ACC112 (cell line): ENCODE measurements at regions not wholly inside any gene's neighbourhood (a gene's known extent, or its start where the extent isn't known, plus 50 kb on each side); places are given as distances from the start of the nearest gene placed in this dataset.

Source experiments
- H2AFZ ChIP-seq: fragments of 200-600 bp; sonication (generic); one replicate; pipeline ENCODE4 v1.6.0; 2017; ENCODE audit warnings: antibody characterized with exemption, low read length; ENCODE audit not compliant: unreplicated experiment
- H3K27ac ChIP-seq: fragments of 200-600 bp; sonication (generic); 2 replicates; pipeline ENCODE4 v1.5.1; 2014; ENCODE audit warnings: low read depth, mild to moderate bottlenecking, antibody characterized with exemption, low read length, moderate library complexity
- H3K27me3 ChIP-seq: fragments of 200-600 bp; sonication (generic); 2 replicates; pipeline ENCODE4 v1.6.1; 2014; ENCODE audit warnings: mild to moderate bottlenecking, antibody characterized with exemption, low read length, moderate library complexity, mixed read lengths; ENCODE audit not compliant: insufficient read depth
- H3K36me3 ChIP-seq: fragments of 200-600 bp; sonication (generic); 2 replicates; pipeline ENCODE4 v1.6.1; 2016; ENCODE audit warnings: mild to moderate bottlenecking, antibody characterized with exemption, low read length, moderate library complexity, mixed read lengths; ENCODE audit not compliant: insufficient read depth
- H3K4me1 ChIP-seq: fragments of 200-600 bp; sonication (generic); one replicate; pipeline ENCODE4 v1.6.1; 2016; ENCODE audit warnings: low read length, mixed read lengths; ENCODE audit not compliant: insufficient read depth, unreplicated experiment, control insufficient read depth
- H3K4me3 ChIP-seq: fragments of 200-600 bp; sonication (generic); 2 replicates; pipeline ENCODE4 v1.5.1; 2014; ENCODE audit warnings: mild to moderate bottlenecking, low read depth, low read length
- H3K79me2 ChIP-seq: fragments of 200-600 bp; sonication (generic); one replicate; pipeline ENCODE4 v1.6.0; 2016; ENCODE audit warnings: low read length; ENCODE audit not compliant: control insufficient read depth, unreplicated experiment, insufficient read depth

GRCh38 chr1:234670967-234671626 lies 61.1 kb upstream of the IRF2BP2 start:
- H3K79me2 ChIP-seq = no peaks in the 10 kb centered on the region
- H3K4me3 ChIP-seq = no peak overlapping the region
- H3K27me3 ChIP-seq = no peaks in the 10 kb centered on the region
- no peak overlapping the region for H2AFZ ChIP-seq
- H3K27ac ChIP-seq = no peak overlapping the region
- H3K36me3 ChIP-seq = no peaks in the 10 kb centered on the region
- no peaks in the 10 kb centered on the region for H3K4me1 ChIP-seq

DNA sequence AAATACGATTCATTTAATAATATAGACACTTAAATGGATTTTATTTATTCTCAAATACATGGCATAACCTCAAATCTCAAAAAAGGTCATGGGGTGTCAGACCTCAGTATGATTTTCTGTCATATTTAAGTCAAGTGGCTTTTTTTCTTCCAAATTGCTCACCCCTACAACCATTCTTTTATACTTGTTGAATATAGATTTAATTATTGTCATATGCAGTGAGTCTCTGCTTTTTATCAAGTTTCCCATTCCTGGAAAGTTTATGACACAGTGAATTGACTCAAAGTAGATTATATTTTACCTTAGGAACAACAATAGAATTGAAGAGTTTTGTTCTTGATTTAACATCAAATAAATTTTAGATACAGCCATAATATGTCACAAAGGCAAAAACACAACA lies 59.5 kb upstream of the IRF2BP2 start:
- Histone ChIP-seq H3K4me3 (no peak overlapping the region), H3K27ac (no peak overlapping the region), H3K4me1 (no peaks in the 10 kb centered on the region), H3K27me3 (no peaks in the 10 kb centered on the region), H2AFZ (no peak overlapping the region), H3K36me3 (no peaks in the 10 kb centered on the region), H3K79me2 (no peaks in the 10 kb centered on the region)

DNA sequence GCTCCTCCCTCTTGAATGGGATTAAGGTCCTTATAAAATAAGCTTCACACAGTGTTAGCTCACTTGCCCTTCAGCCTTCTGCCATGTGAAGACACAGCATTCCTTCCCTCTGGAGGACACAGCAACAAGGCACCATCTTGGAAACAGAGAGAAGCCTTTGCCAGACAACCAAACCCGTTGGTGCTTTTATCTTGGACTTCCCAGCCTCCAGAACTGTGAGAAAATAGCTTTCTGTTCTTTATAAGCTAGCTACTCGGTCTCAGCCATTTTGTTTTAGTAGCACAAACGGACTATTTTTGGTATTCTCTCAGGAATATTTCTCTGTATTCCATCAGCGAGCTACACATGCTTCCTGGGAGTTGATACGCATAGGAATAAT lies 58.6 kb upstream of the IRF2BP2 start:
- no peaks in the 10 kb centered on the region for H3K27me3 ChIP-seq
- H3K79me2 ChIP-seq = no peaks in the 10 kb centered on the region
- H3K4me1 ChIP-seq = no peaks in the 10 kb centered on the region
- no peak overlapping the region for H3K4me3 ChIP-seq
- H3K36me3 ChIP-seq = no peaks in the 10 kb centered on the region
- H2AFZ ChIP-seq = no peak overlapping the region
- no peak overlapping the region for H3K27ac ChIP-seq

DNA sequence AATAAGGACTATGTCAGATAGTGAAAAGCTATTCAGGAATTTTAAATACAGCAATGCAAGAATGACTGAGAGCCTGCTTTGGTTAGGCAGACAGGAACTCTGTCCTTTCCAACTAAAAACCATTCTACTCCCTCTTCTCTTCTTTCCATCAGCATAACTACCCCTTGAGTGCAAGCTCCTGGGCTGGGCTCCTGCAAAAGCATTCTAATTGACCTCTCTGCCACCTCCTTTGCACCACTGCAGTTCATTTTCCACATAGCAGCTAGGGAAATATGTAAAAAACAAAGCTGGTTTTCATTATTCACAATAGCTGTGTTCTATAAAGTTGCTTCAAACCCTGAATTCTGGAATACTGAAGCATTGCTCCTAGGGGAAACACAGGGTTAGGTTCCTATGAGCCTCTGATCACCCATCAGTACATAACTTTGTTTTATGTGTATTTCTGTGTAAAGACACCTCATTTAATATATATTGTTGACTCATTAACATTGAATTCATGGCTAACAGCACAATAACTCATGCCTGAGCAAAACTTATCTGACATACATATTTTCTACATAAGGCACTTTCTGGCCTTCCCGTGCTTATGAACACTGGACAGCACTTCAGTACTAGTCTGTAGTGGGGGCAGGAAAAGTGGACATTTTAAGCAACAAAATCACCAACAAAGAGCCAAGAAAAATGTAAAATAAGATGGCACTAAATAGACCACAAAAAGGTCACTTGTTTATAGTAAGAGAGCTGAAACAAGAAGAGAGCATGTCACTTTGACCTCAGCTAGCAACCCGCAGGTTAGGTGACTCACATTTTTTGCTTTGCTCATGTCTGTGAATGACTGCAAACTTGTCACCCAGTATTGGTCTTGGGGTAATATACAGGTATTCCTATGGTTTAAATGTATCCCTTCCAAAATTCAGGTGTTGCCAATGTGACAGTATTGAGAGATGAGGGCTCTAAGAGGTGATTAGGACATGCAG lies 57.9 kb upstream of the IRF2BP2 start:
- Histone ChIP-seq H3K4me1 (no peaks in the 10 kb centered on the region), H3K36me3 (no peaks in the 10 kb centered on the region), H3K79me2 (no peaks in the 10 kb centered on the region), H3K27me3 (no peaks in the 10 kb centered on the region), H3K4me3 (no peak overlapping the region), H2AFZ (no peak overlapping the region), H3K27ac (no peak overlapping the region)

DNA sequence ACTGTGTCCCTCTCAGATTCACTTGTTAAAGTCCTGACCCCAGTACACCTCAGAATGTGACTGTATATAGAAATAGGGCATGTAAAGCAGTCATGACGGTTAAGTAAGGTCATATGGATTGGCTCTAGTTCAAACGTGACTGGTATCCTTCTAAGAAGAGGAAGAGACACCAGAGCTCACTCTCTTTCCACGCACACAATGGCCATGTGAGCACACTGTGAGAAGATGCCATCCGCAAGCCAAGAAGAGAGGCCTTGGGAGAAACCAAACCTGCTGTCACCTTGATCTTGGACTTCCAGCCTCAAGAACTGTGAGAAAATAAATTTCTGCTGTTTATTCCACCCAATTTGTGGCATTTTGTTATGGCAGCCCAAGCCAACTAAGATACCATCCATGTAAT lies 56.8 kb upstream of the IRF2BP2 start:
- H3K36me3 ChIP-seq = no peaks in the 10 kb centered on the region
- H3K4me1 ChIP-seq = no peaks in the 10 kb centered on the region

GRCh38 chr1:234665975-234666605 lies 56.1 kb upstream of the IRF2BP2 start:
- no peak overlapping the region for H3K27ac ChIP-seq
- no peaks in the 10 kb centered on the region for H3K36me3 ChIP-seq
- H2AFZ ChIP-seq = no peak overlapping the region
- H3K4me1 ChIP-seq = no peaks in the 10 kb centered on the region
- H3K4me3 ChIP-seq = no peak overlapping the region
- no peaks in the 10 kb centered on the region for H3K27me3 ChIP-seq
- H3K79me2 ChIP-seq = no peaks in the 10 kb centered on the region

More for the DNA sequence above, 56.8 kb upstream of the IRF2BP2 start:
- no peak overlapping the region for H3K27ac ChIP-seq
- H2AFZ ChIP-seq = no peak overlapping the region
- H3K79me2 ChIP-seq = no peaks in the 10 kb centered on the region
- H3K27me3 ChIP-seq = no peaks in the 10 kb centered on the region
- H3K4me3 ChIP-seq = no peak overlapping the region

DNA sequence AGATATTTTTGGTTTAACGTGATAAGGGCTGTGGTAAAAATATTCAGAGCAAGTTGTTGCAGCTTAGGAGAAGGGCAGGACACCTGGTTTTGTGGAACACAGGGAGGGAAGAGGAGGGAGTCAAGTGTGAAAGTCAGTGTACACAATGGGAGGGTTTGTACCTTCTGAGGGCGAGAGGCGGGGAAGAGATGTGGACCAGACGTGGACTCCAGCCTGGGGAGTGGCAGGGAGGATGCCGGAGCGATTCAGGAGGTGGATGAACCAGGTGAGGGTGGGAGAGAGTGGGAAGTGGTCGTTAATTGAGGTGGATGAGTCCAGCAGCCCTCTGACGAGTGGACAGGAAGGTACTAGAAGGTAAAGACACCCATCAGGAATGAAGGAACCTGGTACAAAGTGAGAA lies 52.2 kb upstream of the IRF2BP2 start:
- Histone ChIP-seq H3K79me2 (no peaks in the 10 kb centered on the region), H2AFZ (no peak overlapping the region), H3K27me3 (no peaks in the 10 kb centered on the region), H3K4me3 (no peak overlapping the region), H3K36me3 (no peaks in the 10 kb centered on the region), H3K27ac (no peak overlapping the region), H3K4me1 (peaks cover 29% of the 10 kb centered on the region)

DNA sequence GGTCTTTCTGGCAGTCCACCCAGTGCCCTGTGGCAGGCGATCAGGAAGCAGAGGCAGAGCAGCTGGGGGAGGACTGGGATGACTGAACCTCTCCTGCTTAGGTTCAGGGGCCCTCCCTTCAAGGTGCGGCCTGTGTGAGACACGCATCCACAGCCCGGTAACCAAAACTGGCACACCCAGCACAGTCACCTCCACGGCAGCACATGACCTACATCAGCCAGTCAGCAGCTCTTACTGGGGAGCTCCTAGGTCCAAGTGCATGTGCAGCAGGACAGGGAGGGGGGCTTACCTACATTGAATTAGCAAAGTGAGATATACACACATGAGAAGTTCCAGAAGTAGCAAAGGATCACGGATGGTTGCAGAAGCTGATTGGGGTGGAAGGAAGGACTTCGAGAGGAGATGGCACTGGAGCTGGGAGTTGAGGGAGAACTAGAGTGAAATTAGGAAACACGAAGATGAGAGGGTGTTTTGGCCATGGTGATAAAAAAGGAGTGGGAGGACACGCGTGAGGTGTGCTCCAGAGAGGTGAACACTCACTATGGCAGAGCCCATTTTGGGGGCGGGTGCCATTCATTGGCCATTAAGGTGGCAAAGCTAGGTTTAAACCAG lies 51.4 kb upstream of the IRF2BP2 start:
- Histone ChIP-seq H3K79me2 (no peaks in the 10 kb centered on the region), H3K4me1 (peaks cover 35% of the 10 kb centered on the region), H3K4me3 (no peak overlapping the region), H3K27ac (no peak overlapping the region), H3K36me3 (no peaks in the 10 kb centered on the region), H3K27me3 (no peaks in the 10 kb centered on the region), H2AFZ (no peak overlapping the region)

- H3K4me3 ChIP-seq = no peak overlapping the region
- H3K36me3 ChIP-seq = no peaks in the 10 kb centered on the region
- no peak overlapping the region for H2AFZ ChIP-seq
- H3K27ac ChIP-seq = no peak overlapping the region
- no peaks in the 10 kb centered on the region for H3K79me2 ChIP-seq
- peaks cover 39% of the 10 kb centered on the region for H3K4me1 ChIP-seq
- H3K27me3 ChIP-seq = no peaks in the 10 kb centered on the region
Observed at GRCh38 chr1:234660536-234661316, 50.7 kb upstream of the IRF2BP2 start.
